ENCODE measurements at regions not wholly inside any gene's neighbourhood (a gene's known extent, or its start where the extent isn't known, plus 50 kb on each side); places are given as distances from the start of the nearest gene placed in this dataset.
"Not testable (repeated sequence)": the region's sequence is repeated elsewhere in the genome, so short reads cannot be mapped to it uniquely, and the experiment has no call there.

GRCh38 chr7:125357676-125358455, 428.2 kb upstream of the POT1 start:
- no peak for DNase-seq

- DNase-seq = no peak
These were observed 426.3 kb upstream of the POT1 start for GRCh38 chr7:125355899-125356298.

GRCh38 chr7:125347269-125347668, 417.6 kb upstream of the POT1 start:
- no peak for DNase-seq

DNA sequence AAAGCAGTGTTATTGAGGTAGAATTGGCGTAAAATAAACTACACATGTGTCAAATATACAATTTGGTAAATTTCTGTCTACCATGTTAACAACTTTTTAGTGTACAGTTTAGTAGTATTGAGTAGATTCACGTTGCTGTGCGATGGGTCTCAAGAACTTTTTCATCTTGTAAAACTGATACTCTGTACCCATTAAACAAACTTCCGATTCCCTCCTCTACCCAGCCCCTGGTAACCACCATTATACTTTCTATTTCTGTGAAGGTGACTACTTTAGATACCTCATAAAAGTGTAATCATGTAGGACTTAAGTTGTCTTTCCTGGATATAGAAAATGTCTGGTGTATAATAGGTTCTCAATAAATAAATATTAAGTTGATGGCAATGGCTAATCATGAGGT, 408.5 kb upstream of the POT1 start:
- no peak for DNase-seq

DNA sequence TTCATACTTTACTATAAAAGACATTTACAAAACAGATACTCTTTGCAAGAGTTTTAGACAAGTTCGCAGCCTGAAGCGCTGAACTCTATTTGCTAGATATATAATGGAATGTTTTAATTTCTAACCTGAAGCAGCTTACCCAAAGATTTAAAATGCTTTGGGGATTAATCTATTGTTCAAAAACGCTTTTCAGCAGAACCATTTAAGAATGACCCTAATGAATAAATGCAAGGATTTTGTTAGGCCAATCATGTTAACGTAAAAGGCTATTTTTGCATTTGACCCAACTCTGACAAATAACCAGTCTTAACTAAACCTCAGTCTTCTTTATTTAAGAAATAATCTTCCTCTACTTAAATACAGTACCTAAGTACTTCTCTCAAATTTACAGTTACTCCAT, 406.7 kb upstream of the POT1 start:
- no peak for DNase-seq

- no peak for DNase-seq
These were observed 397.1 kb upstream of the POT1 start for GRCh38 chr7:125326666-125327255.

- peak; percentile 58 for DNase-seq
These were observed 386.8 kb upstream of the POT1 start for GRCh38 chr7:125316466-125316865.

GRCh38 chr7:125299003-125299765, 369.6 kb upstream of the POT1 start:
- no peak for DNase-seq

GRCh38 chr7:125279961-125280360, 350.3 kb upstream of the POT1 start:
- peak; percentile 97 for DNase-seq

DNA sequence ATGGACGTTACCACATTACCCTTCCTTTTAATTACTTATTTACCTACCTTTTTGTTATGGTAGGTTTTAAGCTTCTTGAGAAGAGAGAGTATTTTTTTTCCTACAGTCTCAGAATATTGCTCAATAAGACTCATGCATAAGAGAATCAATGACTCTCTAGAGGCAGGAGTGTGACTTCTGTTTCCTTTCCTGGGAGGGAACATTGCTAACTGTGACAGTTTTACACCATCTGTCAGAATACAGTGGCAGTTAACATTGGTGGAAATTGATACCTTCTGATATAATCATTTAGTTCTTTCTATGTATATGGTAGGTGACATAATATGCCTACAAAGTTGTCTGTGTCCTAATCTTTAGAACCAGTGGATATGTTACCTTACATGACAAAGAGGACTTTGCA, 348.7 kb upstream of the POT1 start:
- DNase-seq = peak; percentile 46

- not testable (repeated sequence) for DNase-seq
These were observed 345.1 kb upstream of the POT1 start for GRCh38 chr7:125274742-125275141.

DNA sequence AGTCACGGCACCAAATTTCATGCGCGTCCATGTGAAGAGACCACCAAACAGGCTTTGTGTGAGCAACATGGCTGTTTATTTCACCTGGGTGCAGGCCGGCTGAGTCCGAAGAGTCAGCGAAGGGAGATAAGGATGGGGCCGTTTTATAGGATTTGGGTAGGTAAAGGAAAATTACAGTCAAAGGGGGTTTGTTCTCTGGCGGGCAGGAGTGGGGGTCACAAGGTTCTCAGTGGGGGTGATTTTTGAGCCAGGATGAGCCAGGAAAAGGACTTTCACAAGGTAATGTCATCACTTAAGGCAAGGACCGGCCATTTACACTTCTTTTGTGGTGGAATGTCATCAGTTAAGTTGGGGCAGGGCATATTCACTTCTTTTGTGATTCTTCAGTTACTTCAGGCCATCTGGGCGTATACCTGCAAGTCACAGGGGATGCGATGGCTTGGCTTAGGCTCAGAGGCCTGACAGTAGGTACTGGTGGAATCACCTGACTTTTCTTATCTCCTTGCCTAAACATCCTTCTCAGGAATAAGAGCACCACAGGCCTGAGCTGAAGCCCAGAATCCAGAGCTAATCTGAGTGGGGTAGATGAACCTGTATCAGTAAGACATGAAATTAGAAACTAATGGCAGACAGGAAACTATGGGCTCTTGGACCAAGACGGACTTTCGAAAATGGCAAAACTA, 334.7 kb upstream of the POT1 start:
- not testable (repeated sequence) for DNase-seq

GRCh38 chr7:125258876-125259417, 329.3 kb upstream of the POT1 start:
- DNase-seq = not testable (repeated sequence)

DNA sequence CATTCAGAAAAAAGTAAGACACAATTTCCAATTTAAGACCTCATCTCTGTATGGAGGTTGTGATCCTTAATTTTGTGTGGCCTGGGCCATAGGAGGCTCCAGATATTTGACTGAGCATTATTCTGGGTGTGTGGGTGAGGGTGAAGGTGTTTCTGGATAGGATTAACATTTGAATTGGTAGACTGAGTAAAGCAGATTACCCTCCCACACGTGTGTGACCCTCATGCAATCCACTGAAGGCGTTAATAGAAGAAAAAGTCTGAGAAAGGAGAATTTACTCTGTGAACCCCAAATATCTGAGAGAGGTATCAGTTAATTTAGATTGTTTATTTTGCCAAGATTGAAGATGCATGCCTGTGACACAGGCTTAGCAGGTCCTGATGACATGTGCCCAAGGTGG, 328.0 kb upstream of the POT1 start:
- no peak for DNase-seq

GRCh38 chr7:125256446-125256845, 326.8 kb upstream of the POT1 start:
- DNase-seq = no peak

DNA sequence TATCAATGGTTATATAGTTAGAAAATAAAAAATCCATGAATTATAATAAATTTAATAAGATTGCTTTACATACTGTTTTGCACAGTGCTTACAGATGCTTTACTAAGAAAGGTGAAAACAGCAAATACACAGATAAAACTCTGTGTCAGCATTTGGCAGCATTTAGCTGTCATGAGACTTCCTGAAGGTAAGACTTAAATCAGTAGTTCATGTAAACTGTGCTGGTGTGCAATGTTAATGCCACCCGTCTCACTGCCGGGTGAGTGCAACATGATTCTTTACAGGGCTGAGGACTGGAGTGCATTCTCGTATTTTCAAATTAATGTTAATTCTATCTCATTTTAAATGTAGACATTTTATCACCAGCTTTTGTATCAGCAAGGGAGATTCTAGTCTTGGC, 326.2 kb upstream of the POT1 start:
- no peak for DNase-seq

- no peak for DNase-seq
These were observed 324.9 kb upstream of the POT1 start for GRCh38 chr7:125254566-125254965.

DNA sequence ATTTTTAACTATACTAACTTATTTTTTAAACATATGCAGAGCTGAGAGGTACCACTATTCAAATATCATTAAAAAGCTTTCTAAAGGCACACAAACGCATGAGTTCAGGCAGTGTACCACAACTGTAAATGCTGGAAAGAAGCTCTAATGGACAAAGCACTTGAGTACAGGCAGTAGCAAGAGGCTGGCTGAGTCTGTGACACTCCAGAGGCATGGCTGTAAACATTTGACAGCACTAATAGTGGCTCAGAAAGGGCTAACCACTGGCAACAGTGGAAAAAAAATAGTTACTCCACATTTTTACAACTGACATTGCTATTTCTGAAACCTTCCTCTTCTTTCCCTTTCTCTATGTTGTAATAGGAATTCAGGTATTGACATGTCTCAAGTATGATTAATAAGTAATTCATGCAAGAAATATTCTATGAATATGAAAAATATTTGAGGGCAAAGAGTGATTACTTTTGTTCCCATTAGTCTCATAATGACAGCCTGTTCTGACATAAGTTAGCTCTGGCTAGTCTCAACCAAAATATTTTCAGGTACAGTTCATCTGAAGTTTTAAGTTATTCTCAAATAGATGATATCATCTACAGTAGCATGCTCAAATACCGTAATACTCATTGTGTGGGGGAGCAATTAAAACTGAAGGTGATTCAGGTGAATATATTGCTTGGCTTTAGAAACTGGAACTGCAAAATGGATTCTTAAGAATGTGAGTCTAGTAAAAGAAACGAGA, 324.0 kb upstream of the POT1 start:
- no peak for DNase-seq

DNA sequence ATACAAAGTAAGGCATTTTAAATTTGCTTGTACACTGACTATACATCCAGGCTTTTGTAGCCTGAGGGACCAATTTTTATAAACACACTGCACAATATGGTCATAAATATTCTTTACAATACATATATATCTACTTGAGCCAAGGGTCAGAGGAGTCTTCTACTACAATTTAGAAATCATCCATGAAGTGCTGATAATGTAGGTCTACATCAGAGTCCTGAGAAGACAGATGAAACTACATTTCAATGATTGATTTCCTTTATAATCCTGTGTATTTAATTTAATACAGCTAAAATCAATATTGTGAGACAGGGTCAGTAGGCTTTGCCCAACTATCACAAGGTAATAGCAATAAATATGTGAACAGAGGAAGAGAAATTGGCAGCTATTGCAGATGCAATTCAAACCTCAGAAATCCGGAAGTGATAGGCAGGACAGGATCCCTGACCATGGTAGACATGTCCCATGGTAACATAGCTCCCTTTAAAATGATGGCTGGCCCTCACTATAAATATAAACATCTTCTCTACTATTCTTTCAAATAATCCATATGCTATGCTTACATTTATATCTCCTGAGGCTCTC, 318.0 kb upstream of the POT1 start:
- DNase-seq = no peak

DNA sequence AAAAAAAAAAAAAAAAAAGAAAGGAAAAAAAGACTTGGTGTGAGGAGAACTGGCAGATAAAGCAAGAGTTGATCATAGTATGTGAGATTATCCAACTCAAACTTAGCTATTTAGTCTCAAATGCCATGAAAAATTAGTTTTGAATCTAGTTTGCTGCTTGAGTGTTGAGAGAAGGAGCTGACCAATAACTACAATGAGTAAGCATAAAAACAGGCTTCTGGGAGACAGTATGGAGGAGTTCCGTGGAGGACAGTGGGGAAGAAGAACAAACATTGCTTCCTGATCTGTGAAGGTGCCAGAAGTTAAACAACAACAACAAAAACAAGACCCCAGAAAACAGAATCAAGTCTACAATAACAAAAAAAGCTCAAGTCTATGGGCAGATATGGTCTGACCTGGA, 317.1 kb upstream of the POT1 start:
- DNase-seq = no peak

DNA sequence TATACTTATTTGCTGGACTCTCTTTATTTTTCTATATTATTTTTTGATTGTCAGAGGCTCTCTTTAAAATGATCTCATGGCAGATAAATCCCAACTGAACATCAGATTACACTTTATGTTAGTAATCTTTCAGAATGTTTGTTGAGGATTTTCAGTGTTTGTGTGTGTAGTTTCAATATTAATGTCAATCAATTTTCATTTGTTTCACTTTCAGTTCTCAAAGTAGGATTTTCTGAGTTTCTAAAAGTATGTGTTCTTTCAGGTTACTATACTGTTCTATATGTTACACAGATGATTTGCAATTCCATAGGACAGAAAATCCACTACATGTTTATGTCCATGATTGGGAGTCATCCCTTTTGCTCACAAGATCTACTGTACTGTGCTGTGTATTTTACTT, 311.9 kb upstream of the POT1 start:
- DNase-seq = no peak

DNA sequence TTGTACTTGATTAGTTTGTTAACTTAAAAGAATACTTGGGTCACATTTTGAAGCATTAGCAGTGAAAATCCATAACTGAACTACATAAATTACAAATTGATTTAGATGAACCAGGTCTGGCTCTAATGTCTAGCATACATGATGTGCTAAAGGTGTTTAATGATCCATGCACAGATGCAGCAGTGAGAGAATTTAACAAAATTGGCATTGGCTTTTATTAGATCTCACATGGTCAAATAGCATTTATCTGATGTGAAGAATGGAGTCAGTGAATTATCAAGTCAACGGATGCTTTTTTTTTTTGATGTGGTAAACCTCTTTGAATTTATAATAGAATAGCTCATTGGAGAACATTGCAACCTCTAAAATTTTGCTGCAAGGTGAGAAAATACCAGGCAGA, 293.0 kb upstream of the POT1 start:
- no peak for DNase-seq

All from DMS 273 treated with DMSO at 0.1 percent for 48 hours (cell line).